CMK (cell line): ENCODE measurements at regions not wholly inside any gene's neighbourhood (a gene's known extent, or its start where the extent isn't known, plus 50 kb on each side); places are given as distances from the start of the nearest gene placed in this dataset.

Source experiments
- DNase-seq: peaks from one replicate; pipeline ENCODE4 v3.0.0-alpha.2; 2010; ENCODE audit warnings: low read depth

DNA sequence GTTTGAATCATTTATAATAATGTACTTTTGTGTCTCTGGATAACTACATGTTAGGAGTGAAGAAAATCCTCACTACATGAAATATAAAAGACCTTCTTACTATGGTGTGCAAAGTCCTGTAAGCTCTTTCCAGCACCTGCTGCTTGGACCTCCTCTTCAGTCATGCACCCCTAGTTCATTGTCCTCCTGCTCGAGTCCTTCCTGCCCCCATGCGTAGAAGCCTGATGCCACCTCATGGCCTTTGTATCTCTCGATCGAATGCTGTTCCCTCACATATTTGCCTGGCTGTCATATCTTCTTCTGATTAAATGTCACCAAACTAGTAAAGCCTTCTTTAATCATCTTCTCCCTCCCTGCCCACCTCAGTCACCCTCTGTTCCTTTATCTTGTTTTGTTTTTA is 49.9 kb upstream of the SUCLG2 start:
- no peak for DNase-seq
